Body of pancreas (tissue), 4 donors: ENCODE measurements at regions not wholly inside any gene's neighbourhood (a gene's known extent, or its start where the extent isn't known, plus 50 kb on each side); places are given as distances from the start of the nearest gene placed in this dataset.

Source experiments
- CTCF ChIP-seq, 7 experiments: fragments of 450-650 bp in 4 of 7; fragments of 200-600 bp in 3 of 7; sonication (generic) in 3 of 7; IDR thresholded peaks; one replicate each; pipeline ENCODE4 v1.5.1; 2016 to 2019; ENCODE audit warnings: antibody characterized with exemption in 7 of 7
- POLR2A ChIP-seq, 3 donors: fragments of 450-650 bp; IDR thresholded peaks; one replicate each; pipeline ENCODE4 v1.6.1; 2016; ENCODE audit warnings: antibody characterized with exemption in 3 of 3, mild to moderate bottlenecking in 2 of 3

- no peak for TF ChIP-seq CTCF (IDR thresholded peaks at IDR 0.05)
- no peak for TF ChIP-seq POLR2A (IDR thresholded peaks at IDR 0.05)
These were observed 91.7 kb downstream of the SPATA31A6 start for GRCh38 chr9:42275141-42275540.
